CD4-positive, alpha-beta T cell treated with Interleukin-1 beta for 1 hour (primary cell): ENCODE measurements at regions not wholly inside any gene's neighbourhood (a gene's known extent, or its start where the extent isn't known, plus 50 kb on each side); places are given as distances from the start of the nearest gene placed in this dataset.
"Not testable (repeated sequence)": the region's sequence is repeated elsewhere in the genome, so short reads cannot be mapped to it uniquely, and the experiment has no call there.

Experiments
- DNase-seq, 2 donors: peaks; one replicate each; pipeline ENCODE4 v3.0.0-alpha.2; 2020 to 2022

GRCh38 chr13:61500176-61500575, 84.5 kb upstream of the PCDH20 start:
- DNase-seq: no peak

- no peak for DNase-seq
These were observed 80.0 kb upstream of the PCDH20 start for GRCh38 chr13:61495648-61496047.

GRCh38 chr13:61493556-61493955, 77.9 kb upstream of the PCDH20 start:
- not testable (repeated sequence) for DNase-seq

- DNase-seq: no peak
These were observed 70.8 kb upstream of the PCDH20 start for GRCh38 chr13:61486496-61486895.

GRCh38 chr13:61485128-61485765, 69.6 kb upstream of the PCDH20 start:
- DNase-seq: no peak

GRCh38 chr13:61477619-61478018, 62.0 kb upstream of the PCDH20 start:
- no peak for DNase-seq

- DNase-seq: no peak
These were observed 55.1 kb upstream of the PCDH20 start for GRCh38 chr13:61470786-61471185.

- no peak for DNase-seq
These were observed 50.6 kb upstream of the PCDH20 start for GRCh38 chr13:61466280-61466679.
